SJCRH30 (cell line): ENCODE measurements at regions not wholly inside any gene's neighbourhood (a gene's known extent, or its start where the extent isn't known, plus 50 kb on each side); places are given as distances from the start of the nearest gene placed in this dataset.
"Not testable (repeated sequence)": the region's sequence is repeated elsewhere in the genome, so short reads cannot be mapped to it uniquely, and the experiment has no call there.

Experiments
- DNase-seq, 2 experiments: peaks; one replicate each; pipeline ENCODE4 v3.0.0-alpha.2; 2015 to 2020
- H3K27ac ChIP-seq: fragments of 250-450 bp; sonication (Bioruptor Pico); 2 replicates; pipeline ENCODE4 v1.5.1; 2020; ENCODE audit warnings: mild to moderate bottlenecking, moderate library complexity
- H3K27me3 ChIP-seq: fragments of 250-450 bp; sonication (Bioruptor Pico); 2 replicates; pipeline ENCODE4 v1.5.1; 2020; ENCODE audit warnings: mild to moderate bottlenecking, moderate library complexity
- H3K36me3 ChIP-seq: fragments of 250-450 bp; sonication (Bioruptor Pico); 2 replicates; pipeline ENCODE4 v1.5.1; 2020; ENCODE audit warnings: mild to moderate bottlenecking, moderate library complexity
- H3K4me1 ChIP-seq: fragments of 250-450 bp; sonication (Bioruptor Pico); 2 replicates; pipeline ENCODE4 v1.5.1; 2020; ENCODE audit warnings: mild to moderate bottlenecking, moderate library complexity
- H3K4me3 ChIP-seq: fragments of 250-450 bp; sonication (Bioruptor Pico); 2 replicates; pipeline ENCODE4 v1.5.1; 2020; ENCODE audit warnings: mild to moderate bottlenecking, moderate library complexity
- H3K9me3 ChIP-seq: fragments of 250-450 bp; sonication (Bioruptor Pico); replicated peaks from 2 replicates; pipeline ENCODE4 v1.5.1; 2020; ENCODE audit warnings: mild to moderate bottlenecking, moderate library complexity

GRCh38 chr7:115558161-115558560, 472.4 kb downstream of the TFEC start:
- Histone ChIP-seq H3K27ac (no peak overlapping the region), H3K27me3 (no peaks in the 10 kb centered on the region), H3K4me1 (no peaks in the 10 kb centered on the region), H3K36me3 (no peaks in the 10 kb centered on the region), H3K4me3 (no peak overlapping the region), H3K9me3 (no peaks in the 10 kb centered on the region)
- no peak for DNase-seq

GRCh38 chr7:115557296-115557695, 473.3 kb downstream of the TFEC start:
- not testable (repeated sequence) for H3K4me1 ChIP-seq, H3K36me3 ChIP-seq, DNase-seq, H3K27me3 ChIP-seq, H3K9me3 ChIP-seq, H3K27ac ChIP-seq, H3K4me3 ChIP-seq

- no peak overlapping the region for H3K4me3 ChIP-seq
- no peak overlapping the region for H3K27ac ChIP-seq
- DNase-seq: no peak
These were observed 477.8 kb downstream of the TFEC start for GRCh38 chr7:115552766-115553165.

GRCh38 chr7:115549910-115550309, 480.7 kb downstream of the TFEC start:
- Histone ChIP-seq H3K27me3 (no peaks in the 10 kb centered on the region), H3K36me3 (no peaks in the 10 kb centered on the region; the same call in 1 of the 2 replicates), H3K27ac (no peak overlapping the region), H3K9me3 (no peaks in the 10 kb centered on the region), H3K4me3 (no peak overlapping the region), H3K4me1 (peaks cover 12% of the 10 kb centered on the region)
- no peak for DNase-seq

More at GRCh38 chr7:115552766-115553165, 477.8 kb downstream of the TFEC start:
- Histone ChIP-seq H3K9me3 (no peaks in the 10 kb centered on the region), H3K27me3 (no peaks in the 10 kb centered on the region), H3K36me3 (no peaks in the 10 kb centered on the region; the same call in 1 of the 2 replicates), H3K4me1 (peaks cover 12% of the 10 kb centered on the region)

GRCh38 chr7:115548756-115549155, 481.8 kb downstream of the TFEC start:
- H3K27me3 ChIP-seq: no peaks in the 10 kb centered on the region
- no peak for DNase-seq
- no peak overlapping the region for H3K4me3 ChIP-seq
- no peaks in the 10 kb centered on the region for H3K9me3 ChIP-seq
- H3K27ac ChIP-seq: no peak overlapping the region
- no peaks in the 10 kb centered on the region; the same call in 1 of the 2 replicates for H3K36me3 ChIP-seq
- H3K4me1 ChIP-seq: peaks cover 12% of the 10 kb centered on the region

- Histone ChIP-seq H3K9me3 (no peaks in the 10 kb centered on the region), H3K27ac (no peak overlapping the region), H3K4me3 (no peak overlapping the region), H3K4me1 (peaks cover 12% of the 10 kb centered on the region), H3K27me3 (no peaks in the 10 kb centered on the region), H3K36me3 (no peaks in the 10 kb centered on the region; the same call in 1 of the 2 replicates)
- no peak for DNase-seq
These were observed 483.8 kb downstream of the TFEC start for GRCh38 chr7:115546790-115547189.

GRCh38 chr7:115533785-115534184, 496.8 kb downstream of the TFEC start:
- H3K9me3 ChIP-seq: no peaks in the 10 kb centered on the region
- no peak overlapping the region for H3K4me3 ChIP-seq
- H3K4me1 ChIP-seq: no peaks in the 10 kb centered on the region
- DNase-seq: no peak
- no peak overlapping the region for H3K27ac ChIP-seq
- no peaks in the 10 kb centered on the region for H3K36me3 ChIP-seq
- H3K27me3 ChIP-seq: no peaks in the 10 kb centered on the region

- no peak overlapping the region for H3K27ac ChIP-seq
- H3K36me3 ChIP-seq: no peaks in the 10 kb centered on the region
- DNase-seq: no peak
- no peaks in the 10 kb centered on the region; the same call in 1 of the 2 replicates for H3K9me3 ChIP-seq
- H3K4me3 ChIP-seq: no peak overlapping the region
- H3K4me1 ChIP-seq: no peaks in the 10 kb centered on the region
- H3K27me3 ChIP-seq: no peaks in the 10 kb centered on the region
These were observed 504.3 kb downstream of the TFEC start for GRCh38 chr7:115526278-115526677.

GRCh38 chr7:115522174-115522573, 508.4 kb downstream of the TFEC start:
- Histone ChIP-seq H3K27ac (no peak overlapping the region), H3K4me1 (peaks cover 4% of the 10 kb centered on the region; the same call in 1 of the 2 replicates), H3K36me3 (no peaks in the 10 kb centered on the region), H3K4me3 (no peak overlapping the region), H3K9me3 (no peaks in the 10 kb centered on the region; the same call in 1 of the 2 replicates), H3K27me3 (no peaks in the 10 kb centered on the region)
- no peak for DNase-seq

GRCh38 chr7:115516341-115516740, 514.2 kb downstream of the TFEC start:
- no peak overlapping the region for H3K4me3 ChIP-seq
- no peaks in the 10 kb centered on the region for H3K36me3 ChIP-seq
- H3K27me3 ChIP-seq: no peaks in the 10 kb centered on the region
- H3K9me3 ChIP-seq: no peaks in the 10 kb centered on the region
- H3K4me1 ChIP-seq: peaks cover 26% of the 10 kb centered on the region
- peak overlapping the region; percentile 55 for H3K27ac ChIP-seq
- DNase-seq: peak; percentile 58 to 81

GRCh38 chr7:115511330-115511729, 519.2 kb downstream of the TFEC start:
- no peak for DNase-seq
- H3K27me3 ChIP-seq: no peaks in the 10 kb centered on the region
- no peak overlapping the region for H3K27ac ChIP-seq
- H3K4me3 ChIP-seq: no peak overlapping the region
- no peaks in the 10 kb centered on the region for H3K9me3 ChIP-seq
- peaks cover 14% of the 10 kb centered on the region for H3K4me1 ChIP-seq
- H3K36me3 ChIP-seq: no peaks in the 10 kb centered on the region

- Histone ChIP-seq H3K9me3 (peaks cover 6% of the 10 kb centered on the region), H3K4me3 (no peak overlapping the region), H3K27me3 (no peaks in the 10 kb centered on the region), H3K4me1 (no peaks in the 10 kb centered on the region), H3K36me3 (no peaks in the 10 kb centered on the region), H3K27ac (no peak overlapping the region)
- no peak for DNase-seq
These were observed 525.4 kb downstream of the TFEC start for GRCh38 chr7:115505136-115505535.

GRCh38 chr7:115499956-115500355, 530.6 kb downstream of the TFEC start:
- Histone ChIP-seq H3K4me3 (no peak overlapping the region), H3K9me3 (peaks cover 6% of the 10 kb centered on the region), H3K36me3 (no peaks in the 10 kb centered on the region), H3K27me3 (no peaks in the 10 kb centered on the region), H3K27ac (no peak overlapping the region), H3K4me1 (peaks cover 9% of the 10 kb centered on the region)
- DNase-seq: no peak

GRCh38 chr7:115496006-115496405, 534.6 kb downstream of the TFEC start:
- Histone ChIP-seq H3K27ac (peak overlapping the region; percentile 19; the same call in 1 of the 2 replicates), H3K4me1 (peaks cover 46% of the 10 kb centered on the region), H3K9me3 (no peaks in the 10 kb centered on the region), H3K36me3 (no peaks in the 10 kb centered on the region), H3K4me3 (no peak overlapping the region), H3K27me3 (no peaks in the 10 kb centered on the region)
- peak in 1 of 2 experiments; percentile 32 for DNase-seq

- H3K9me3 ChIP-seq: no peaks in the 10 kb centered on the region
- DNase-seq: peak; percentile 32 to 67
- H3K27ac ChIP-seq: peak overlapping the region; percentile 81
- H3K36me3 ChIP-seq: no peaks in the 10 kb centered on the region
- H3K4me1 ChIP-seq: peaks cover 47% of the 10 kb centered on the region
- H3K4me3 ChIP-seq: peak overlapping the region; percentile 23
- no peaks in the 10 kb centered on the region for H3K27me3 ChIP-seq
These were observed 535.9 kb downstream of the TFEC start for GRCh38 chr7:115494529-115495147.

GRCh38 chr7:115493381-115493780, 537.2 kb downstream of the TFEC start:
- no peaks in the 10 kb centered on the region for H3K27me3 ChIP-seq
- no peaks in the 10 kb centered on the region for H3K36me3 ChIP-seq
- H3K9me3 ChIP-seq: no peaks in the 10 kb centered on the region
- peak overlapping the region; percentile 81 for H3K27ac ChIP-seq
- peak in 1 of 2 experiments; percentile 54 for DNase-seq
- peak overlapping the region; percentile 23 for H3K4me3 ChIP-seq
- H3K4me1 ChIP-seq: peaks cover 47% of the 10 kb centered on the region
